IMR-90 (cell line): ENCODE measurements at regions not wholly inside any gene's neighbourhood (a gene's known extent, or its start where the extent isn't known, plus 50 kb on each side); places are given as distances from the start of the nearest gene placed in this dataset.

Experiments used
- ATAC-seq: fragments of 200-7000 bp; cut with Tn5 transposase; 2 replicates; pipeline ENCODE4 v1.9.1; 2020; ENCODE audit warnings: low read depth, mild to moderate bottlenecking, moderate library complexity
- BruUV-seq: library from RNA; stranded (reverse); fragments of 400-500 nt; replicated peaks from 2 replicates; lab custom pipeline; 2021; lab: Mats Ljungman, UMichigan
- CTCF ChIA-PET: fragments of 300-600 bp; formaldehyde crosslinking; extraction: SDS; loops from one replicate; lab custom pipeline; 2021; ENCODE audit warnings: antibody characterized with exemption; lab: Yijun Ruan, JAX
- POLR2A ChIA-PET: fragments of 300-600 bp; sonication (Branson Sonifier 250); formaldehyde crosslinking; loops from one replicate; lab custom pipeline; 2022; ENCODE audit warnings: antibody characterized with exemption; ENCODE audit not compliant: unreplicated experiment; lab: Charles Lee
- DNase-seq: peaks from one replicate; pipeline ENCODE4 v3.0.0; 2013
- H2AFZ ChIP-seq: replicated peaks from 2 replicates; pipeline ENCODE3; 2013; ENCODE audit warnings: low read length, mild to moderate bottlenecking; ENCODE audit not compliant: poor library complexity
- H2AK5ac ChIP-seq: 2 replicates; pipeline ENCODE4 v1.6.1; 2013; ENCODE audit warnings: low read depth, low read length, inconsistent platforms
- H2AK9ac ChIP-seq: replicated peaks from 2 replicates; pipeline ENCODE3; 2013; ENCODE audit warnings: mild to moderate bottlenecking, low read depth, low read length, moderate library complexity; ENCODE audit not compliant: poor library complexity
- H2BK120ac ChIP-seq: 2 replicates; pipeline ENCODE4 v1.6.1; 2013; ENCODE audit warnings: low read depth, low read length, inconsistent platforms
- H2BK15ac ChIP-seq: 3 replicates; pipeline ENCODE4 v1.6.1; 2013; ENCODE audit warnings: low read depth, low read length, inconsistent platforms
- H2BK20ac ChIP-seq: 2 replicates; pipeline ENCODE4 v1.6.1; 2013; ENCODE audit warnings: low read depth, mild to moderate bottlenecking, inconsistent platforms, low read length, moderate library complexity
- H2BK5ac ChIP-seq: 2 replicates; pipeline ENCODE4 v1.6.1; 2013; ENCODE audit warnings: mild to moderate bottlenecking, low read depth, low read length, inconsistent platforms; ENCODE audit not compliant: poor library complexity, severe bottlenecking
- H3K14ac ChIP-seq: replicated peaks from 2 replicates; pipeline ENCODE4 v1.6.1; 2013; ENCODE audit warnings: low read depth, low read length, inconsistent platforms
- H3K18ac ChIP-seq: 2 replicates; pipeline ENCODE4 v1.6.1; 2013; ENCODE audit warnings: low read depth, low read length, control low read depth
- H3K23ac ChIP-seq: 2 replicates; pipeline ENCODE4 v1.6.1; 2013; ENCODE audit warnings: low read depth, low read length, inconsistent platforms
- H3K27ac ChIP-seq: 2 replicates; pipeline ENCODE4 v1.5.1; 2013; ENCODE audit warnings: mild to moderate bottlenecking, control low read depth, low read length; ENCODE audit not compliant: insufficient read depth
- H3K27me3 ChIP-seq: 2 replicates; pipeline ENCODE4 v1.6.1; 2013; ENCODE audit warnings: low read length; ENCODE audit not compliant: control insufficient read depth, insufficient read depth
- H3K36me3 ChIP-seq: 2 replicates; pipeline ENCODE4 v1.6.1; 2013; ENCODE audit warnings: low read length, mixed read lengths; ENCODE audit not compliant: control insufficient read depth, insufficient read depth
- H3K4ac ChIP-seq: 2 replicates; pipeline ENCODE4 v1.6.1; 2013; ENCODE audit warnings: low read depth, low read length, inconsistent platforms
- H3K4me1 ChIP-seq: 2 replicates; pipeline ENCODE4 v1.6.1; 2013; ENCODE audit warnings: low read length, mixed read lengths; ENCODE audit not compliant: control insufficient read depth, insufficient read depth
- H3K4me2 ChIP-seq: 2 replicates; pipeline ENCODE4 v1.6.1; 2013; ENCODE audit warnings: low read depth, mild to moderate bottlenecking, control low read depth, low read length, moderate library complexity
- H3K4me3 ChIP-seq: 2 replicates; pipeline ENCODE4 v1.5.1; 2013; ENCODE audit warnings: low read depth, mild to moderate bottlenecking, control low read depth, low read length, moderate library complexity; ENCODE audit not compliant: insufficient read depth
- H3K56ac ChIP-seq: 2 replicates; pipeline ENCODE4 v1.6.1; 2013; ENCODE audit warnings: low read length, inconsistent platforms; ENCODE audit not compliant: insufficient read depth; ENCODE audit errors: extremely low read depth
- H3K79me1 ChIP-seq, 2 experiments: 2 replicates each; pipeline ENCODE4 v1.6.1; 2013; ENCODE audit warnings: low read length in 2 of 2, inconsistent platforms in 1 of 2, low read depth in 1 of 2
- H3K9ac ChIP-seq: 2 replicates; pipeline ENCODE4 v1.6.1; 2013; ENCODE audit warnings: low read depth, low read length, control low read depth
- H3K9me1 ChIP-seq: 2 replicates; pipeline ENCODE4 v1.6.1; 2013; ENCODE audit warnings: low read length, inconsistent platforms; ENCODE audit not compliant: insufficient read depth
- H3K9me3 ChIP-seq: 2 replicates; pipeline ENCODE4 v1.6.1; 2013; ENCODE audit warnings: low read length; ENCODE audit not compliant: control insufficient read depth, insufficient read depth
- H4K20me1 ChIP-seq: 2 replicates; pipeline ENCODE4 v1.6.1; 2013; ENCODE audit warnings: low read length, inconsistent platforms; ENCODE audit not compliant: insufficient read depth
- H4K5ac ChIP-seq: 2 replicates; pipeline ENCODE4 v1.6.1; 2013; ENCODE audit warnings: mild to moderate bottlenecking, low read depth, low read length, control low read depth
- H4K8ac ChIP-seq, 2 experiments: 2 replicates each; pipeline ENCODE4 v1.6.1; 2013; ENCODE audit warnings: low read depth in 2 of 2, low read length in 2 of 2, control low read depth in 1 of 2, inconsistent platforms in 1 of 2
- H4K91ac ChIP-seq: 2 replicates; pipeline ENCODE4 v1.6.1; 2013; ENCODE audit warnings: low read depth, low read length, inconsistent platforms; ENCODE audit not compliant: insufficient read depth
- CHD1 ChIP-seq: IDR thresholded peaks from 2 replicates; pipeline ENCODE4 v1.6.1; 2012; ENCODE audit warnings: low read depth, low read length, improper control_type of control experiment
- CTCF ChIP-seq: conservative IDR thresholded peaks from 2 replicates; pipeline ENCODE4 v1.5.1; 2012; ENCODE audit warnings: mild to moderate bottlenecking, low read depth, low read length, improper control_type of control experiment
- FOS ChIP-seq: fragments of 150-350 bp; IDR thresholded peaks from 2 replicates; pipeline ENCODE4 v1.6.1; 2016; ENCODE audit warnings: low read depth, low read length
- MXI1 ChIP-seq: IDR thresholded peaks from 2 replicates; pipeline ENCODE4 v1.6.1; 2012; ENCODE audit warnings: low read depth, mild to moderate bottlenecking, low read length, moderate library complexity, borderline replicate concordance
- NFE2L2 ChIP-seq: fragments of 150-350 bp; IDR thresholded peaks from 2 replicates; pipeline ENCODE4 v1.6.1; 2016; ENCODE audit warnings: low read depth, mild to moderate bottlenecking, low read length
- RAD21 ChIP-seq: IDR thresholded peaks from 2 replicates; pipeline ENCODE4 v1.6.1; 2012; ENCODE audit warnings: low read length, improper control_type of control experiment
- RCOR1 ChIP-seq: IDR thresholded peaks from 2 replicates; pipeline ENCODE4 v1.6.1; 2012; ENCODE audit warnings: mild to moderate bottlenecking, low read length, improper control_type of control experiment; ENCODE audit not compliant: insufficient replicate concordance
- RFX5 ChIP-seq: IDR thresholded peaks from 2 replicates; pipeline ENCODE4 v1.8.0; 2012; ENCODE audit warnings: low read depth, mild to moderate bottlenecking, low read length, moderate library complexity
- SMC3 ChIP-seq: fragments of 150-350 bp; IDR thresholded peaks from 2 replicates; pipeline ENCODE4 v1.6.1; 2016; ENCODE audit warnings: low read depth, mild to moderate bottlenecking, antibody characterized with exemption, low read length, moderate library complexity
- WGBS, 2 experiments: methylation state at CpG; one replicate each; pipeline versions ENCODE4 v1.1.5 to v1.1.7; 2013; ENCODE audit warnings: missing lambda C conversion rate in 2 of 2; ENCODE audit not compliant: insufficient read length in 1 of 2; ENCODE audit errors: extremely low coverage in 2 of 2; 5-methylcytosine and 5-hydroxymethylcytosine counted together
- dilution Hi-C: fragments of 300-500 bp; cut with HindIII; formaldehyde crosslinking; loops from one replicate; pipeline ENCODE4 v1.14.3; 2018; ENCODE audit warnings: low sequenced_read_pairs; ENCODE audit not compliant: unreplicated experiment
- in situ Hi-C: fragments of 300-500 bp; cut with MboI; formaldehyde crosslinking; loops from 3 replicates; pipeline ENCODE4 v1.14.3; 2019; ENCODE audit warnings: low sequenced_read_pairs, inconsistent platforms, mixed read lengths
- intact Hi-C: fragments of 100-400 bp; cut with micrococcal nuclease; formaldehyde crosslinking; loops from 2 replicates; pipeline ENCODE4 v1.10.0; 2022
- TF ChIP-seq, protein P1 (sequence below): fragments of 150-350 bp; IDR thresholded peaks from 2 replicates; pipeline ENCODE4 v1.6.1; 2016; ENCODE audit warnings: low read depth, mild to moderate bottlenecking, low read length, moderate library complexity, borderline replicate concordance

- no peak overlapping the region for H2AK9ac ChIP-seq
- H2AFZ ChIP-seq, result no peak overlapping the region
- ATAC-seq (peak; percentile 30; the same call in 1 of the 2 replicates), DNase-seq (peak; percentile 55)
- no CpG with 5 or more reads among the region's 8 CpGs for WGBS, 2 experiments
- H3K36me3 ChIP-seq, result no peaks in the 10 kb centered on the region
- H3K79me1 ChIP-seq, result no peaks in the 10 kb centered on the region
- no peak overlapping the region for H3K56ac ChIP-seq
- peak overlapping the region; percentile 48; the same call in 1 of the 2 replicates for H3K14ac ChIP-seq
- in situ Hi-C loops (no loop called here), dilution Hi-C loops (no loop called here), intact Hi-C loops (loop anchor here (5.0 kb wide), 1 partner anchor 231 kb away; the partner anchor contains the start of gene GUCY1B1)
- H3K18ac ChIP-seq, result peak overlapping the region; percentile 61; the same call in 1 of the 2 replicates
- TF ChIP-seq RFX5 (no peak), RCOR1 (no peak), SMC3 (no peak), NFE2L2 (no peak), CTCF (no peak), RAD21 (no peak), FOS (no peak), CHD1 (no peak), MXI1 (no peak)
- TF ChIP-seq, protein P1, sequence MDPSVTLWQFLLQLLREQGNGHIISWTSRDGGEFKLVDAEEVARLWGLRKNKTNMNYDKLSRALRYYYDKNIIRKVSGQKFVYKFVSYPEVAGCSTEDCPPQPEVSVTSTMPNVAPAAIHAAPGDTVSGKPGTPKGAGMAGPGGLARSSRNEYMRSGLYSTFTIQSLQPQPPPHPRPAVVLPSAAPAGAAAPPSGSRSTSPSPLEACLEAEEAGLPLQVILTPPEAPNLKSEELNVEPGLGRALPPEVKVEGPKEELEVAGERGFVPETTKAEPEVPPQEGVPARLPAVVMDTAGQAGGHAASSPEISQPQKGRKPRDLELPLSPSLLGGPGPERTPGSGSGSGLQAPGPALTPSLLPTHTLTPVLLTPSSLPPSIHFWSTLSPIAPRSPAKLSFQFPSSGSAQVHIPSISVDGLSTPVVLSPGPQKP, result no peak
- H3K9ac ChIP-seq, result 0 out of 2 replicates have a peak overlapping the region, but pooled peaks have one; percentile 32
- H2BK20ac ChIP-seq, result no peak overlapping the region
- no peak overlapping the region; the same call in 2 of the 3 replicates for H2BK15ac ChIP-seq
- no peak overlapping the region for H4K5ac ChIP-seq
- H4K91ac ChIP-seq, result no peak overlapping the region
- POLR2A ChIA-PET, result no interaction called here
- BruUV-seq, result no TSS peak
- peak overlapping the region; percentile 54 for H2BK120ac ChIP-seq
- peak overlapping the region; percentile 73 for H3K4me2 ChIP-seq
- CTCF ChIA-PET, result no interaction called here
- H3K27ac ChIP-seq, result peak overlapping the region; percentile 36; the same call in 1 of the 2 replicates
- H3K27me3 ChIP-seq, result no peaks in the 10 kb centered on the region
- H3K4ac ChIP-seq, result peak overlapping the region; percentile 7; the same call in 1 of the 2 replicates
- peak overlapping the region; percentile 17; the same call in 1 of the 2 replicates for H3K4me3 ChIP-seq
- H3K9me1 ChIP-seq, result no peaks in the 10 kb centered on the region
- H3K9me3 ChIP-seq, result no peaks in the 10 kb centered on the region
- no peaks in the 10 kb centered on the region; the same call in 1 of the 2 replicates for H4K20me1 ChIP-seq
- H2BK5ac ChIP-seq, result no peak overlapping the region
- peak overlapping the region in 1 of 2 experiments; percentile 19; a peak in 1 of 4 replicates for H4K8ac ChIP-seq
- H3K23ac ChIP-seq, result peak overlapping the region; percentile 28; the same call in 1 of the 2 replicates
- peak overlapping the region; percentile 35; the same call in 1 of the 2 replicates for H2AK5ac ChIP-seq
- peaks cover 8% of the 10 kb centered on the region for H3K4me1 ChIP-seq
These were observed 140.0 kb upstream of the GUCY1A1 start for GRCh38 chr4:155526452-155527169.
